Left hindlimb (tissue), 1 donor: ENCODE measurements at regions not wholly inside any gene's neighbourhood (a gene's known extent, or its start where the extent isn't known, plus 50 kb on each side); places are given as distances from the start of the nearest gene placed in this dataset.
A peak's percentile ranks its signal among the peaks of the same experiment; 100 is the strongest.
"Not testable (repeated sequence)": the region's sequence is repeated elsewhere in the genome, so short reads cannot be mapped to it uniquely, and the experiment has no call there.

Experiments
- DNase-seq: peaks from one replicate; pipeline ENCODE4 v3.0.0-alpha.2; 2018

GRCh38 chrX:116290359-116290758 is 119.8 kb downstream of the AGTR2 start:
- DNase-seq = no peak

GRCh38 chrX:116292183-116292582 is 121.6 kb downstream of the AGTR2 start:
- no peak for DNase-seq

- DNase-seq = no peak
These were observed 128.4 kb downstream of the AGTR2 start for GRCh38 chrX:116298956-116299355.

- no peak for DNase-seq
These were observed 130.2 kb upstream of the SLC6A14 start for GRCh38 chrX:116306218-116306617.

GRCh38 chrX:116317409-116317808 is 119.0 kb upstream of the SLC6A14 start:
- DNase-seq = peak; percentile 26

- no peak for DNase-seq
These were observed 117.7 kb upstream of the SLC6A14 start for GRCh38 chrX:116318672-116319071.

- DNase-seq = no peak
These were observed 114.7 kb upstream of the SLC6A14 start for GRCh38 chrX:116321711-116322110.

GRCh38 chrX:116332026-116332425 is 104.4 kb upstream of the SLC6A14 start:
- not testable (repeated sequence) for DNase-seq

- DNase-seq = not testable (repeated sequence)
These were observed 101.6 kb upstream of the SLC6A14 start for GRCh38 chrX:116334797-116335196.

- DNase-seq = no peak
These were observed 97.0 kb upstream of the SLC6A14 start for GRCh38 chrX:116339407-116339806.

GRCh38 chrX:116342903-116343302 is 93.5 kb upstream of the SLC6A14 start:
- no peak for DNase-seq

- DNase-seq = no peak
These were observed 90.4 kb upstream of the SLC6A14 start for GRCh38 chrX:116345958-116346357.

GRCh38 chrX:116357329-116357728 is 79.1 kb upstream of the SLC6A14 start:
- no peak for DNase-seq

GRCh38 chrX:116378961-116379360 is 57.4 kb upstream of the SLC6A14 start:
- DNase-seq = no peak

- peak; percentile 50 for DNase-seq
These were observed 56.6 kb upstream of the SLC6A14 start for GRCh38 chrX:116379854-116380253.

GRCh38 chrX:116384406-116384954 is 51.9 kb upstream of the SLC6A14 start:
- peak; percentile 42 for DNase-seq
